ENCODE measurements at regions not wholly inside any gene's neighbourhood (a gene's known extent, or its start where the extent isn't known, plus 50 kb on each side); places are given as distances from the start of the nearest gene placed in this dataset.

DNA sequence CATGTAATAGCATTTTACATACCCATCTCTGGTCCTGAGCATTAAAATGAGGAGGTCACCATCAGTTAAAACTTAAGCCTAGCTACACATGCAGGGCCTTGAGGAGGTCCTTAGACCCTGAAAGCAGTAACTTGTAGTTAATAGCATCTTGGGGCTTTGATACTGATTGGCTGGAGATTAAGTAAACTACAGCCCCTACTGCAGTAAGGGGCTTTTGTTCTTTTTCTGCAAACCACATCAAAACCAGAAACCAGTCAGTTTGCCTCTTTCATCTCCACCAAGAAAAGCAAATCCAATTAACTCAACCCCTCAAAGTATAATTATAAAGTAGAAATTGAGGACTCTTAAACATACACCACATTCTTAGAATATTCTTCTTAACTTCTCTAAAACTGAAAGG lies 622.7 kb downstream of the ZPLD1 start:
- DNase-seq (ENCODE audit: low spot score), result no peak

- DNase-seq (ENCODE audit: low spot score), result no peak
Observed at GRCh38 chr3:103059432-103059831, 624.6 kb downstream of the ZPLD1 start.

- no peak for DNase-seq (ENCODE audit: low spot score)
Observed at GRCh38 chr3:103060242-103060641, 625.4 kb downstream of the ZPLD1 start.

GRCh38 chr3:103067963-103068362 lies 633.1 kb downstream of the ZPLD1 start:
- no peak for DNase-seq (ENCODE audit: low spot score)

DNA sequence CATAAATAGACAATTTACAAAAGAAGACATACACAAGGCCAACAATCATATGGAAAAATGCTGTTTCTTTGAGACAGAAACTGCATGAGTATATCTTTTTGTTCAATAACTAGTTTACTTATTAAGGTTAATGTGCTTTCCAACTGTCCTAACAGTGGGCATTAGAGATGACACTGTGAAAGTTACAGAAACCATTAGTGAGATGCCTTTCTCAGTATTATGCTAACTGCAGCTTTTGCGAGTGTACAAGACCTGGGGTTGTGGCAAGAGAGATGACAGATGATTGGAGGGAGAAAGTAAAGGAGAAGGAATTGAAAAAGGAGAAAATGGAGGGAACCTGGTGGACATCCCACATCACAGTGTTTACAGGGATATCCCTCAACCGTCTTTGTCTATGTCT lies 640.5 kb downstream of the ZPLD1 start:
- DNase-seq (ENCODE audit: low spot score), result no peak

DNA sequence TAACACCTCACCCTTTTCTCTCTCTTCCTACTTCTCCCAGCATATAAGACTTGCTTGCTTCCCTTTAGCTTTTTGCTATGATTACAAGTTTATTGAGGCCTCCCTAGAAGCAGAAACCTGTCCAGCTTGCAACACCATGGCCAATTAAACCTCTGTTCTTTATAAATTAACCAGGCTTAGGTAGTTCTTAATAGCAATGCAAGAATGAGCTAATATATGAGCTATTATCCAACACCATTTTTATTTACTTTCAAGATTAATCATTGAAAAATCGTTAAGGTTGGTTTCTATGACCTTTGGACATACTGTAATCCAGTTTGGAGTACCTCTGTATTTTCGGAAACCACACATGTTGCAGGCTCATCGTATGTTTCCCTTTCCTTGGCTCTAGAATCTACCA lies 643.1 kb downstream of the ZPLD1 start:
- DNase-seq (ENCODE audit: low spot score), result no peak

DNA sequence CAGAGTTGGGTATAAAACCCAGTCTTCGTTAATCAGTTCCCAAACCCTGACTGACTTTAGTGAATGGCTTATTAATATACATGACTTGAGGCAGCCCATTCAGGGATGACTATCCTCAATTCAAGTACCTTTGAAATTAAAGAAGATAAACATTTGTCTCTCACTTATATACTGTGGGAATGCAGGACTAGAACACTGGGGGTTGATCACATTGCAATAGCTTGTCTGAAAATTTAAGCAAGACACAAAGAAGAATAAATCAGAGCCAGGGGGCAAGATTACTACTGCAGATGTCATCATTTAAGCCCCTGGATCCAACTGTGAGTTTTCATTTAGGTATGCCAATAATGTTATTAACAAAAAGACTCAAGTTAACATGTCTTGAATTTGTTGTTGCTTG lies 647.7 kb downstream of the ZPLD1 start:
- no peak for DNase-seq (ENCODE audit: low spot score)

GRCh38 chr3:103083848-103084631 lies 649.2 kb downstream of the ZPLD1 start:
- DNase-seq (ENCODE audit: low spot score), result no peak

GRCh38 chr3:103085465-103085864 lies 650.6 kb downstream of the ZPLD1 start:
- no peak for DNase-seq (ENCODE audit: low spot score)

GRCh38 chr3:103089758-103090157 lies 654.9 kb downstream of the ZPLD1 start:
- DNase-seq (ENCODE audit: low spot score), result no peak

- DNase-seq (ENCODE audit: low spot score), result no peak
Observed at GRCh38 chr3:103105206-103105605, 670.4 kb downstream of the ZPLD1 start.

DNA sequence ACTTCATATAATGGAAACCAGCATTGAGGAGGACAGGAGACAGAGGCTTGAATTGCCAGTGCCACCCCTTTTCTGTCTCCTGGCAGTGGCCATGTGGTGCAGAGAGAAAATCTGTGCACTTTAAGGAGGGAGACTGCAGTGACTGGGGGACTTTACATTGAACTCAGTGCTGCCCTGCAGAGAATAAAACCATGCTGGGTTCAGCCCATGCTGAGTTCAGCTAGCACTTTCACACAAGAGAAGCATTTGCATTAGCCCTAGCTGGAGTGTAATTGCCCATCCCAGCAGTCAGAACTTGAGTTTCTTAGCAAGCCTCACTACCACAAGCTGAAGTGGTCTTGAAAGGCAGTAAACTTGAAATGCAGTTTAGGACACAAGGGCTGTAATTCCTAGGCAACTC lies 677.5 kb downstream of the ZPLD1 start:
- no peak for DNase-seq (ENCODE audit: low spot score)

- DNase-seq (ENCODE audit: low spot score), result no peak
Observed at GRCh38 chr3:103126115-103126514, 691.3 kb downstream of the ZPLD1 start.

DNA sequence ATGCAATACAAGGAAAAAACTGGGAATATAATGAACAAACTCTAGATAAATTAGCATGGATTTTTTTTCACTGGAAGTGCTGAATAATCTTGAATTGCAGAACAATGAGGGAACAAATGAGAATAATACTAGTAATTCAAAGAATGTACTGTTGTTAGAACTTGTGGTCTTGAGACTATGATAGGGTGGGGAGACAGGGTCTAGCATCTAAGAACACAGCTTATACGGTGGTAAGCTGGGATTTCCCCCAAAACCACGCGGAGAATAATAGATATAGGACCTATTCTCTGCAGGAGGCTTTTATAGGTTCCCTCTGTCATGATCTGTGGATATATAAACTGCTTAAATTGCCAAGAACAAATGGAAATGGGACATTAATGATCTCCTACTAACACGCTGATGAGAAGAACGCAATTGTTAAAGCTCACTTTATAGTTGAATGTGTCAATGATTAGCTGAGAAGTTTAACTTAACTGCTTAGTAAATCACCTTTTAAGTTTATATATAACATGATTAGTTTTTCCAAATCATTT lies 692.3 kb downstream of the ZPLD1 start:
- no peak for DNase-seq (ENCODE audit: low spot score)

DNA sequence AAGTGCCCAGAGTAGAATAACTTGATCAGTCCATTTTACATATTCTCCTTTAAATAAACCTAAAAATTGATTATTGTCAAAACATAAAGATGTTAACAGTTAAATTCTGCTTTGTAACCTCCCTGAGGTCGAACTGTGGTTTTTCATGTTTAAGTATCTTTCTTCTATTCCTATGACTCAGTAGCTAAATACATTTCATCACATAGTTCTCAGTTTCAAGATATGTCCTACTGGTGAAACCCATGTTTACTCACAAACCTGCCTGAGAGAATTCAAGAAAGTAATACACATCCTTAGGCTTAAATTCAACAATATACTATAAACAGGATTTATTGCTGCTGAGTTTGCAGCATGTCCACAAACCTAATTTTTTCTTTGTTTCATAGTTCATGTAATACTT lies 692.9 kb downstream of the ZPLD1 start:
- DNase-seq (ENCODE audit: low spot score), result no peak

DNA sequence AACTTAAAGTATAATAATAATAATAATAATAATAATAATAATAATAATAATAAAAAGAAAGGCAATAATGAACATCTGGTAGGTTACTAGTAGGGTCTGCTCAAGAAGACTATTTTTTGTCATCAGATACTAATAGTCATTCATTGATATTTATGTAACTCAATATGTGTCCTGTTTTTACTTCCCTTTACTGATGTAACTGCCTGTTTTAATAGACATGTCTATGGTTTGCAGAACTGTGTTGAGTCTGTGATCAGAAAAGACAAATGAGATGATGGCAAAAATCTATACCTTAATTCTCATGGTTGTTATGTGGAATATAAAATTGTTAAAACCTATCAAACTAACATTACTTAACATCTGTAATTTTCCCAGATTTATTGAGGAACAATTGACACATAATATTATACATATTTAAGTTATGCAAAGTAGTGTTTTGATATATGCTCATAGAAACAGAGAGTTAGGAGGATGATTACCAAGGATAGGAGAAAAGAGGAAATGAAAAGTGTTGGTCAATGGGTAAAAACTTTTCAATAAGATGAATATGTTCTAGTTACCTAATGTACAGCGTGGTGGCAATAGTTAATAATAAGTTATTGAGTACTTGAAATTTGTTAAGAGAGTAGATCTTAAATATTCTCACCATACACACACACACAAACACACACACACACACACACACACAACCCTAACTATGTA lies 699.4 kb downstream of the ZPLD1 start:
- DNase-seq (ENCODE audit: low spot score), result no peak

DNA sequence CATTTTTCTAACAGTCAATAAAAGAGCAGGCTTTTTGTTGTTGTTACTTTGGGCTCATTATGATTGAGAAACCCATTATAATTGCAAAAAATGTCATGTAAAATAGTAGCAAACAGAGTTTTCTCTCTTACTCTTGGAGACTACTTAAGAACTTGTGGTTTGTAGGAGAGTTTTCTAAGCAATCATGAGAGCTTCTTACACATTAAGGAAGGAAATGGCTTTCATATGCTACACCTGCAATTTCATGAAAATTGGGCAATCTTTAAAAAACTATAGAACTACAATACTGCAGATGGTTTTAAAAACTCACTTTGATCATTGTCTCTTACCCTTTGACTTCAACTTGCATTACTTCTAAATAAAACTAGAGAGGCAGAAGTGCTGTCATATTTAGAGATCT lies 701.8 kb downstream of the ZPLD1 start:
- no peak for DNase-seq (ENCODE audit: low spot score)

DNA sequence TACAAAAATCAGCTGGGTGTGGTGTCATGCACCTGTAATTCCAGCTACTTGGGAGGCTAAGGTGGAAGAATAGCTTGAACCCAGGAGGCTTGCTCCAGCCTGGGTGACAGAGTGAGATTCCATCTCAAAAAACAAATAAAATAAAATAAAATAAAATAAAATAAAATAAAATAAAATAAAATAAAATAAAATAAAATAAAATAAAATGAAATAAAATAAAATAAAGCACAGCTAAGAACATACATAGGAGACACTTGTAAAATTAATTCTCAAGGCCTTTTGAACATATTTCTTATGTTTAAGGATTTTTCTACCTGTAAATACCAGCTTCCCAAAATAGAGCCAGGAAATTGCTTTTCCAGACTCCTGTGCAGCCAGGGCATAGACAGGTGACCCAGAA lies 703.0 kb downstream of the ZPLD1 start:
- no peak for DNase-seq (ENCODE audit: low spot score)

DNA sequence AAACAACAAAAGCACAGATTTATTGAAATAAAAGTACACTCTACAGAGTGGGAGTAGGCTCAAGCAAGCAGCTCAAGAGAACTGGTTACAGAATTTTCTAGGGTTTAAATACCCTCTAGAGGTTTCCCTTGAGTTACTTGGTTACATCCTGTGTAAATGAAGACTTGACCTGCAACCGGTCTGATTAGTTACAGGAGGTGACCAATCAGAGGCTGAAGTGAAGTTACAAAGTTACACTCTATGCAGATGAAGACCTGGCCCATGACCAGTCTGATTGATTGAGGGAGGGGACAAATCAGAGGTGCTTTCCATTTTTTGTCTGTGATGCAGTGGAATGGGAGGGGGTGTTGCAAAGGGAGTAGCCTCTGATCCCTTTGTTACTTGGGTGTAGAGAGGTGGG lies 723.4 kb downstream of the ZPLD1 start:
- no peak for DNase-seq (ENCODE audit: low spot score)

DNA sequence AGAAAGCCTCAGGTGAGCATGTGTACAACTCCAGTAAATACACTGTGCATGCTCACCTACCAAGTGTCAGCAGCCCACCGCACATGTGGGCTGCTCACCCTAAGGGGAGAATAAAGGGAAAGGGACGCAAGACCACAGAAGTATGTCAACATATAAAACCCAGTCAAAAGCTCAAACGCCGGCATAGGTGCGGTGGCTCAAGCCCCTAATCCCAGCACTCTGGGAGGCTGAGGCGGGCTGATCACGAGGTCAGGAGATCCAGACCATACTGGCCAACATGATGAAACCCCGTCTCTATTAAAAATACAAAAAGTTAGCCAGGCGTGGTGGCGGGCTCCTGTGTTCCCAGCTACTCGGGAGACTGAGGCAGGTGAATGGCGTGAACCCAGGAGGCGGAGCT lies 732.1 kb downstream of the ZPLD1 start:
- no peak for DNase-seq (ENCODE audit: low spot score)

- DNase-seq (ENCODE audit: low spot score), result no peak
Observed at GRCh38 chr3:103167850-103168249, 733.0 kb downstream of the ZPLD1 start.

DNA sequence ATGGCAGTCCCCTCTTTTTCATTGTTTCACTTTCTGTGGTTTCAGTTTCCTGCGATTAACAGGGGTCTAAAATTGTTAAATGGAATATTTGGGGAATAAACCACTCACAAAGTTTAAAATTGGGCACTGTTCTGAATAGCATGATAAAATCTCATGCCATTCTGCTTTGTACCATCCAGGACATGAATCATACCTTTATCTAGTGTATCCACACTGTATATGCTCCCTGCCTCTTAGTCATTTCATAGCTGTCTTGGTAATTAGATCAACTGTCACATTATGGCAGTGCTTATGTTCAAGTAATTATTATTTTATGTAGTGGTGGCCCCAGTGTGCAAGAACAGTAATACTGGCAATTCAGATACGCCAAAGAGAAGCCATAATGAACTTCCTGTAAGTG lies 734.5 kb downstream of the ZPLD1 start:
- no peak for DNase-seq (ENCODE audit: low spot score)

DNA sequence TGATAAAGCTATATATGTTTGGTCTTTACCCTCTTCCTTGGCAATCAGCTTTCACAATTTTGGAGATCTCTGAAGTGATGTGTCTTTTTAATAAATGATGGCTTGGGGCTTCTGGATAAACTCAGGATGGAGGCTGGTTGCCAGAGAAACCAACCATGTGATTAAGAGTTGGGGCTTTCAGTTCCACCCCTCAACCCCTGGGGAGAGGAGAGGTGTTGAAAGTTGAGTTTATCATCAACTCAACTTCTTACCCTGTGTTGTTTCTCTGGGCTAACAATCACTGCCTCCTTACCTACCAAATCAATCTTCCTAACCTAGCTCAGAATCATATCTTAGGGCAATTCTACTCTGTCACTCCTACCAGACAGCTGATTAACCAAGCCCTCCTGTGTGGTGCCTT lies 735.8 kb downstream of the ZPLD1 start:
- DNase-seq (ENCODE audit: low spot score), result no peak

GRCh38 chr3:103173940-103174339 lies 739.1 kb downstream of the ZPLD1 start:
- no peak for DNase-seq (ENCODE audit: low spot score)
